Liver (tissue), 3 donors: ENCODE measurements at regions not wholly inside any gene's neighbourhood (a gene's known extent, or its start where the extent isn't known, plus 50 kb on each side); places are given as distances from the start of the nearest gene placed in this dataset.

Source experiments
- ATF3 ChIP-seq: IDR thresholded peaks from 2 replicates; pipeline ENCODE4 v1.6.1; 2016; ENCODE audit warnings: antibody characterized with exemption
- CTCF ChIP-seq: fragments of 150-350 bp; IDR thresholded peaks from 2 replicates; pipeline ENCODE4 v1.5.1; 2017; ENCODE audit warnings: improper control_type of control experiment, low read depth, low read length; ENCODE audit not compliant: missing input control
- FOXA1 ChIP-seq: IDR thresholded peaks from 2 replicates; pipeline ENCODE4 v1.6.1; 2016; ENCODE audit warnings: antibody characterized with exemption
- GABPA ChIP-seq, 2 donors: IDR thresholded peaks in 1 of 2; conservative IDR thresholded peaks in 1 of 2; 2 replicates each; pipeline ENCODE4 v1.6.1; 2016; ENCODE audit warnings: antibody characterized with exemption in 2 of 2, mild to moderate bottlenecking in 1 of 2, moderate library complexity in 1 of 2
- JUND ChIP-seq, 2 donors: IDR thresholded peaks; 2 replicates each; pipeline ENCODE4 v1.6.1; 2016; ENCODE audit warnings: antibody characterized with exemption in 2 of 2
- NR2F2 ChIP-seq: IDR thresholded peaks from 2 replicates; pipeline ENCODE4 v1.6.1; 2016; ENCODE audit warnings: antibody characterized with exemption
- RAD21 ChIP-seq, 2 donors: IDR thresholded peaks; 2 replicates each; pipeline ENCODE4 v1.6.1; 2016; ENCODE audit warnings: antibody characterized with exemption in 2 of 2, mild to moderate bottlenecking in 2 of 2
- REST ChIP-seq: IDR thresholded peaks from 2 replicates; pipeline ENCODE4 v1.6.1; 2016; ENCODE audit warnings: antibody characterized with exemption, mild to moderate bottlenecking
- SP1 ChIP-seq: IDR thresholded peaks from 2 replicates; pipeline ENCODE4 v1.6.1; 2018; ENCODE audit warnings: antibody characterized with exemption, mild to moderate bottlenecking
- TAF1 ChIP-seq: conservative IDR thresholded peaks from 2 replicates; pipeline ENCODE4 v1.6.1; 2016; ENCODE audit warnings: antibody characterized with exemption, mild to moderate bottlenecking
- YY1 ChIP-seq: IDR thresholded peaks from 2 replicates; pipeline ENCODE4 v1.6.1; 2016; ENCODE audit warnings: antibody characterized with exemption, mild to moderate bottlenecking
- TF ChIP-seq, protein P1 (sequence below): IDR thresholded peaks from 2 replicates; pipeline ENCODE4 v1.6.1; 2016; ENCODE audit warnings: antibody characterized with exemption
- donor health status: healthy.
- donor health status: healthy.

GRCh38 chr2:5250482-5250881, 441.7 kb upstream of the SOX11 start:
- TF ChIP-seq CTCF (no peak), JUND (IDR thresholded peaks at IDR 0.05) (no peak), GABPA (IDR thresholded peaks at IDR 0.05 in 1 of 2, conservative IDR thresholded peaks at IDR 0.05 in 1 of 2) (no peak), YY1 (no peak), SP1 (no peak), TAF1 (no peak), RAD21 (IDR thresholded peaks at IDR 0.05) (no peak), ATF3 (no peak), REST (no peak), NR2F2 (no peak), FOXA1 (no peak)
- TF ChIP-seq, protein P1, sequence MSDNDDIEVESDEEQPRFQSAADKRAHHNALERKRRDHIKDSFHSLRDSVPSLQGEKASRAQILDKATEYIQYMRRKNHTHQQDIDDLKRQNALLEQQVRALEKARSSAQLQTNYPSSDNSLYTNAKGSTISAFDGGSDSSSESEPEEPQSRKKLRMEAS: no peak
